ENCODE measurements at regions not wholly inside any gene's neighbourhood (a gene's known extent, or its start where the extent isn't known, plus 50 kb on each side); places are given as distances from the start of the nearest gene placed in this dataset.
"Not testable (repeated sequence)": the region's sequence is repeated elsewhere in the genome, so short reads cannot be mapped to it uniquely, and the experiment has no call there.

DNA sequence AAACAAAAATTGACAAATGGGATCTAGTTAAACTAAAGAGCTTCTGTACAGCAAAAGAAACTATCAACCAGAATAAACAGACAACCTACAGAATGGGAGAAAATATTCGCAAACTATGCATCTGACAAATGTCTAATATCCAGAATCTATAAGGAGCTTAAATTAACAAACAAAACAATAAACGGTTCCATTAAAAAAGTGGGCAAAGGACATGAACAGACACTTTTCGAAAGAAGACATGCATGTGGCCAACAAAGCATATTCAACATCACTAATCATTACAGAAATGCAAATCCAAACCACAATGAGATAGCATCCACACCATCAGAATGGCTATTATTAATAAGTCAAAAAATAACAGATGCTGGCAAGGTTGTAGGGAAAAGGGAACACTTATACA, 50.5 kb upstream of the MED13L start:
- DNase-seq (ENCODE audit: low read depth): not testable (repeated sequence)

DNA sequence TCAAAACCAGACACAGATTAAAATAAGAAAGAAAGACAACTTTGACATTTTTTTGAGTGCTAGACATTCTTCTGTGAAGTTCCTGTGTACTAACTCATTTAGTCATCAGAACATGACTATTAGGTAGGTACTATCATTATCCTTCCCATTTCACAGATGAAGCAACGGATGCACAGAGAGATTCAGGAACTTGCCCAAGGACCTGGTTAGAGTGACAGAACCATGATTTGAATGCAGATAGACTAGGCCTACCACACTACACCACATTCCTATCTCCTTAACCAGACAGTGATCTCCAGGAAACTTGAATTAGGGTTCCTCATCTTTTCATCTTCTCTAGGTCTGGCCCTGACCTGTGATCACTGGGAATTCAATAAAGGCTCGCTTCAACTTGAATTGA, 54.4 kb upstream of the MED13L start:
- peak; percentile 53 for DNase-seq (ENCODE audit: low read depth)

DNA sequence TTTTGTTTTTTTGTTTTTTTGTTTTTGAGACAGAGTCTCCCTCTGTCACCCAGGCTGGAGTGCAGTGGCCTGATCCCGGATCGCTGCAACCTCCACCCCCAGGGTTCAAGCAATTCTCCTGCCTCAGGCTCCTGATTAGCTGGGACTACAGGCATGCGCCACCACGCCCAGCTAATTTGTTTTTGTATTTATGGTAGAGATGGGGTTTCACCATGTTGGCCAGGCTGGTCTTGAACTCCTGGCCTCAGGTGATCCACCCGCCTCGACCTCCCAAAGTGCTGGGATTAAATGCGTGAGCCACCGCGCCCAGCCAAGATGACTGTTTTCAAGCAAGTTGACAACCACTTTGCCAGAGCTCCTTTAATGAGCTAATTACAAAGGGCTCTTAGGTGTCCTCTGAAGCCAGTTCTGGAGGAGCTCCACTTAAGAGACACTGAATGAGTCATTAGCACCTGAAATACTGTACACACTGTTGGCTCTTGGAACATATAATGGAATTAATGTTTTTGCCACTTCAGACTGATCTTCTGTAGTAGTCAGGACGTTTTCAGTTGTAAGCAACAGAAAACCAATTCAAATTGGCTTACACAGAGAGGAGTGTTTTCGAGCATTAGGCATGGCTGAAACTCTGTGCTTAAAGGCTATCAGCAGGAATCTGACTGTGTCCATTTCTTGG, 55.4 kb upstream of the MED13L start:
- DNase-seq (ENCODE audit: low read depth): no peak

DNA sequence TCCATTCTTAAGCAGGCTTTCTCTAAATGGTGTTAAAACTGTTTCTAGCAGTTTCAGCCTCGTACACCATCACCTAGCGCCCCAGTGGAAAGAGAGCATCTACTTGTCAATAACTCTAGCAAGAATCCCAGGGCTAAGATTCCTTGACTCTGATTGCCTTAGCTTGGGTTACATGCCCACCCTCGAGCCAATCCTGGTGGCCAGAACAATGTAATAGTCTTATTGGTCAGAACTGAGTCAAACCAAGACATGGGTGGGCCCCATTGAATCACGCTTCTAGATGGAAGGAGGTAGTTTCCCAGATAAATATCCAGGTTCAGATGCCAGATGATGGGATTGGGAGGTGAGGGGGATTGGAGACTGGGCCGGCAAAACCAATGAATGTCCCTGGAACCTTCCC, 55.9 kb upstream of the MED13L start:
- no peak for DNase-seq (ENCODE audit: low read depth)

DNA sequence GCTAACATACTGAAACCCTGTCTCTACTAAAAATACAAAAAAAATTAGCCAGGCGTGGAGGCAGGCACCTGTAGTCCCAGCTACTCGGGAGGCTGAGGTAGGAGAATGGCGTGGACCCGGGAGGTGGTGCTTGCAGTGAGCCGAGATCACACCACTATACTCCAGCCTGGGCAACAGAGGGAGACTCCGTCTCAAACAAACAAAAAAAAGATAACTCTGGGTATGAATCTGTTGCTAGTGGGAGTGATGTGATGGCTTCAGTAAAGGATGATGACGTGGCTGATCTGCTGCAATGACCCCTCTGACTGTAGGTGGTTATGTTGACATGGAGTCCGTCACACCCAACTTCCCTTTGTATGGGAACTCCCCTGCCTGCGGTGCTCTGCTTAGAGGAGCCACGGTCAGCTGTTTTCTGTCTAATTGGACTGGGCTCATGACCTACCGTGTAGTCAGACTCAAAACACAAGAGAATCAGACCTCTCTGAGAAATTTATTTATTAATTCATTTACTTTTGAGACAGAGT, 59.1 kb upstream of the MED13L start:
- no peak for DNase-seq (ENCODE audit: low read depth)

DNA sequence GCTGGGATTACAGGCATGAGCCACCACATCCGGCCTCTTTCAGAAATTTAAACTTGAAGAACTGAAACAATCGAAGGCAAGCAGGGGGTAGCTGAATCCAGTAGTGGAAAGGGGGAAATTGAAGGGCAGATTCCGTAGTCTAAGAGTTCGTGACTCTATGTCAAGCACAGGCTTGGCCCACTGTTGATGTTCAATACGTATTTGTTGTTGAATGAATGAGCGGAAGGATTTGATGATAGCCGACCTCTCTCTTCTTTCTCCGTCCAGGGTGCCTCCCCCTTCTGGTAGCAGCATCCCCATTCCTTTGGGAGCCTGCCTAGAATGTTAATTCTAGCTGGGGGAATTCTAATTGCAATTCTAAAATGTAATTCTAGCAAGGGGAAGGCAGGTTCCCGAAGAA, 59.8 kb upstream of the MED13L start:
- no peak for DNase-seq (ENCODE audit: low read depth)

DNA sequence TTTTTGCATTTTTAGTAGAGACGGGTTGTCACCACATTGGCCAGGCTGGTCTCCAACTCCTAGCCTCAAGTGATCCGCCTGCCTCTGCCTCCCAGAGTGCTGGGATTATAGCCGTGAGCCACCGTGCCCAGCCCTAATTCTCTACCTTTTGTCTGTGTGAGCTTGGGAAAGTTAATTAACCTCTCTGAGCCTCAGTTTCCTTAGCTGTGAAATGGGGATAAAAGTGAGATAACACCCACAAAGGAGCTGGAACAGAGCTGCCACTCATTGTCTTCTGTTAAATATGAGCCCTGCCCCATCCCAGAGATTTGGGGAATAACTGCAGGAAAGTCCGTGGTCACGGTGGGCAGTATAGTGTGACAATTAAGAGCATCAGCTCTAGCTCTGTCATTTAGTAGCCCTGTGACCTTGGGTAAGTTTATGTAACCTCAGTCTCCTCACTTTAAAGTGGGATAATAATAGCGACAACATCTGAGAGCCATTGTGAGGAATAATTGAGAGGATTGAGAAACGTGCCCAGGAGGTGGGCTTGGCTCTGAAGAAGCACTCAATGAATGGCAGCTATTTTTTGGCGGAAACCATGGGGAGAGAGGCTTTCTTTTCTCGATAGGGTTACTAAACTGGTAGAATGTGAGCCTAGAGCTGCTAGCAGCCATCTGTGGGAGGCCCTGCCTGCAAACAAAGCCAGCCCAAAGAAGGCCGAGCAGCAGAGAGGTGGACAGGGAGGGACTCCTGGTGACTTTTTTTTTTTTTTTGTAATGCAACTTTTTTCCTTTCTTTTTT, 60.8 kb upstream of the MED13L start:
- no peak for DNase-seq (ENCODE audit: low read depth)

DNA sequence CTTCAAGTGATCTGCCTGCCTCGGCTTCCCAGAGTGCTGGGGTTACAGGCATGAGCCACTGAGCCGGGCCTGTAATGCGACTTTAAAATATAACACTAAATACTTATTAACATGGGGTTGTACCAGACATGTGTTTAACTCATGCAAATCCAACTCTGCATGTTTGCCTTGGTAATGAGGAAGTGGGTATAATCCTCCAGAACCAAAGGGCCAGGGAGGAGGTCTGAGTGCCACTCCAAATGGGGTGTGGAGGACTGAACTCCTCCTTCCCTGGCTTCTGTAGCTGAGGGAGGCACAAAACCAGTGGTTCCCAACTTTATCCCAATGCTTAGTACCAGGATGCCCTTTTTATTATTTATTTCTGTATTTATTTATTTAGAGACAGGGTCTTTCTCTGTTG, 61.6 kb upstream of the MED13L start:
- DNase-seq (ENCODE audit: low read depth): no peak

DNA sequence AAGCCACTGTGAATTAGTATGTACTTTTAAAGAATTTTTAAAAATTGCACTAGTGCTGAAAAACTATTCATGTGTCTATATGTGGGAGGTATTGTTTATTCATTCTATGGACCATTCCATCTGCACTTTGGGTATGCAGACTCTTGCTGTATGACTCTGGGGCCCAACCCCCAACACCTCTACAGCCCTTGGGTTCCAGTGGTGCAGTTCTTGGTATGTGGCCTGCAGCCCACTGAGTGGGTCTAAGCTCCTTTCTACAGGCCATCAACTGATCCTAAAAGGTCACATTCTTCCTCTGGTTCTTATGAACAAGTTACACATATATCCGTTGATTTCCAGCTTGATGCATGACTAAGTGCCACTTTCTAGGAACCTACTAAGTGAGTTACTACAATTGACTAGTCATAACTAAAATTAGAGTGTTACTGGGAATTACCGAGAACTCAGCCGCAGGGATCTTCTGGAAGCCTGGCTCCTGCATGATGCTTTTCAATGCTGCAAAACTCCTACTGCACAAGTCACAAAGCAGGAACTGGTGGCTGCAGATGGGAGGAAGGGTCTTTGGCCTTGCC, 62.4 kb upstream of the MED13L start:
- DNase-seq (ENCODE audit: low read depth): peak; percentile 65

DNA sequence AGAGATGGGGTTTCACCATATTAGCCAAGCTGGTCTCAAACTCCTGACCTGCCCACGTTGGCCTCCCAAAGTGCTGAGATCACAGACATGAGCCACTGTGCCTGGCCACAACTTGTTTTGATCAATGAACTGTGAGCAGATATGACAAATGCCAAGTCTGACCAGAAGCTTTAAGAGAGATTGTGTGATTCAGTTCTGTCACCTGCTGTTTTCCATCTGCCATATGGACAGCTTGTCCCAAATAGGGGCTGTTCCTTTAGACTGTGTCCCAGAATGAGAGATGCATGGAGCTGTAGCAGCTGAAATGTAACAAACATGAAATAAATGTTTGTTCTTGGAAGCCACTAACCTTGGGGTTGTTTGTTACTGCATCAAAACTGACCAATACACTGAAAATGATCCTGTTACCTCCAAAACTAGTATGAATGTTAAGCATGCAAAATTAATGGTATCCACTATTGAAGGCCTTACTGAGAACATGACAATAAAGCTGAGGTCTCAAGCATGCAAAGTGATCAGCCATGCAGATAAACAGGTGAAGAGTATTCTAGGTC, 65.9 kb upstream of the MED13L start:
- DNase-seq (ENCODE audit: low read depth): no peak

DNA sequence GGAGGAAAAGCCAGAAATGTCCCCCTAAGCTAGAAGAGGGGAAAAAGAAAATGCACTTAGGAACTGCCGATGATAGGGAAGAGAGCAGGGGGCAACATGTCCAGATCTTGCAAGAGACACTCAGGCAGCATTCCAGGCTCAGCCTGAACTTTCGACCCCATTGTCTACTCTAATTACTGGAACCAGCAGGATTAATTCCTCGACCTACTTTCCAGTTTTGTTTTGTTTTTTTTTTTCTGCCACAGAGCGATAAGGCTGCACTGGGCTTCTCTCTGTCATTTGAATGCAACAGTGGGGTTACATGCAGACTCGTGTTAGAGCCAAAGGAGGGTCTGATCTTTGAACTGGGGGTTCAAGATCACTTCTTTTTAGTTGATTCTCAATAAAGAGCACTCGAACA, 68.7 kb upstream of the MED13L start:
- peak; percentile 54 for DNase-seq (ENCODE audit: low read depth)

DNA sequence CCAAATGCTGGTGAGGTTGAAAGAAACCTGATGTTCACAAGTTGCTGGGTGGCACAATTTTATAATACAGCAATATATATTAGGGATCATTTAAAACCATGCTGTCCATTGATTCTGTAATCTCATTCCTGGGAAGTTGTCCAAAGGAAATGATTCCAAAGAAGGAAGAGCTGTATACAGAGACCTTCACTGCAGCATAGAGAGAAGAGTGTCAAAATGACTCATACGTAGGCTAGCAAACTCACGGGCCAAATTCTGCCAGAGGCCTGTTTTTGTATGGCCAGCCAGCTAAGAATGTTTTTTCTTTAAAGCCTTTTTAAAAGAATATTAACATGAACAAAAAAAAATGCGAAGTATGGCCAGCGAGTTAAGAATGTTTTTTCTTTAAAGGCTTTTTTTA, 69.2 kb upstream of the MED13L start:
- DNase-seq (ENCODE audit: low read depth): peak; percentile 95

DNA sequence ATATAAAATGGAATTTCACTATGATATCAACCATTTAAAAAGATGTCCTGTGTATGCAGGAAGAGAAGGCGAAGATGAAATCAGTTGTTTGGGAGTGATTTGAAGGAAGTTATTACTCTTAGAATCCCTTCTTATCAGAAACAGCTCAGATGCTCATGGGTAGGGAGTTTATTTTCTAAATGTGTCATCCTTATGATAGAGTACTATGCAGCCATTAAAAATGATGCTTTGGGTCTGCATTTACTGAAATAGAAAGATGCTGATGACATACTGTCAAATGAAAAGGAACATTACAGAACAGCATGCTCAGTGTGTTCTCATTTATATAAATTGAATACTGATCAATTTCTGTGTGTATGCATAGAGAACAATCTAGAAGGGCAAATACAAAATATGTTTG, 69.8 kb upstream of the MED13L start:
- DNase-seq (ENCODE audit: low read depth): no peak

DNA sequence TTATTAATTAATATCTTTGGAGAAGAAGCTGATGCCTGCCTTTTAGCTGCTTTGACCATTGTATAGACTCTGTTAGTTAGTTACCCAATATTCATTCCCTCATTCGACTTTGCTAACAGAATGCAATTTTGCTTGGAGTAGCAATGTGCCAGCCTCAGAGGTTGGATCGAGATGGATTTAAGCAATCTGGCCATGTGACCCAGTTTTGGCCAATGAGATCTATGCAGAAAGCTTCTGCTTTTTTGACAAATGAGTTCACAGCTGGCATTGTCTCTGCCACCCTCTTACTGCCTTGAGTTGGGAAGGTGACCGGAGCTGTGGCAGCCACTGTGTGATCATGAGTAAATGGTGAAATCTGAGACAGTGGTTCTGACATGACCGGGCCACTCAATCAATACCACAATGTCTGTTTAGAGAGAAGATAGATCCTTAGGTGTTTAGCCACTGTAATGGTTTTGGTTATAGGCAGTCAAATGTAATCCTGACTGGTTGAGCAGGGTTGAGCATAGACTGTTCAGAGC, 74.9 kb upstream of the MED13L start:
- DNase-seq (ENCODE audit: low read depth): no peak

DNA sequence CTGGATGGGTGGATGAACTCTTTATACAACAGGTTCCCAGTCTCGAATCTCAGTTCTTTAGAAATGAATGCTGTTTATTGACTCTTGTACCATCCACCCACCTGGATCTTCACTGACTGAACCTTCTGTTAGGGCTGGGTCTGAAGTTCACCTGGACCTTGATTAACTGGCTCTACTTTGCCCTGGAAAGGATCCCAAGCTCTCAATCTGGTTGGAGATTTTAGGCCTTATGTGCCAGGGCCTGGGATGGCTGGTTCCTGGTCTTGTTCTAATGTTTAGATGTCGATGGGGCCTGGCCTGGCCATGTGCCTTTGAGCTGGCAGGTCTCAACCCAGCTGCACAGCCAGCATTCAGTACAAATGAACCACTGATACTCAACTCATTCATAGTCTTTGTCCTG, 76.5 kb upstream of the MED13L start:
- DNase-seq (ENCODE audit: low read depth): no peak

DNA sequence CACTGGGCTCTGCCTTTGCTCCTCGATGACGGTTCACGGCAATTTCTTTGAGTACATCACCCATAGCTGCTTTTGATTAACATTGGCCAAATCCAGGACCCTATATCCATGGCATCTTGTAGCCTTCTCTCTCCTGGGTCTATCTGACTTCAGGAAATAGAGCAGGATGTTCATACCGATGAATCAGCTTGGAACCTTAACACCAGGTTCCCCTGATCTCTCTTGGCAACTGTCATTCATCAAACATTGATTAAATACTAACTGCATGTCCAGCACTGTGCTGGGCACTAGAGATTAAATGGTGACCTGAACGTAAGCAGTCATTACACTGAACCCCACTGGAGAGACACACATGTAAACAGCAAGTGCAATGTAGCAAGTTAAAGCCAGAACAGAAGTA, 77.0 kb upstream of the MED13L start:
- no peak for DNase-seq (ENCODE audit: low read depth)

DNA sequence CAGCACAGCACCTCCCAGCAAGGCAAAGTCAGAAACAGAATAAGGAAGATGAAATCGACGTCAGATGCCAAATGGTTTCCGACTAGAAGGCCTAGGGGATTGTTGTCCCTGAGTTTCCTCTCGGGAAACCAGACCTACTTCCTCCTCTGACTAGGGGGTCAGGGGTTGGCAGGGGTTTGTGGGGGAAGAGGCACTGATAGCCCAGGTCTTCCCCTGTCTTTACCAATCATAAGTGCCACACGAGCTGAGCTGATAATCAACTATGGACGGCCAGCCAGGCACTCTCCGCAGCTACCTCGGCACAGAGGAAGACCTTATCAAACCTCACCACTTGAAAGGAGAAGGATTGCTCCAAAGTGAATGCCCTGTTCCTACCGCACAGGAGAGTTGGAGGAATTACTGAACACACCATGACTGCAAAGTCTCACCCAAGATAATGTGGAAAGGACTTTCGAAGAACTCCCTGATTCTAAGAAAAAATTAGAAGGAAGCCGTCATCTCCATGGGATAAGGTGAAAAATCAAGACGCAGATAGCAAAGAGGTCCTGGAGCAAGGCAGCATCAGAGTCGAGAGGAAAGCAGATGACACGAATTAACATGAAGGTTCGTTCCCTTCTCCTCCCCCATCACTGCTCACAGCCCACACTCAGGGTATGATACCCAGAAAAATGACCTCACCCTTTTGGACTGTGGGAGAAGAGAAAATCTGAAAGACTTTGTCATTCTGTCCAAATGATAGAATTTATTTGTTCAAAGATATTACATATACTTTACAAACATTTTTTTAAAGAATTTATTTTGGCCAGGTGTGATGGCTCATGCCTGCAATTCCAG, 77.7 kb upstream of the MED13L start:
- DNase-seq (ENCODE audit: low read depth): no peak

DNA sequence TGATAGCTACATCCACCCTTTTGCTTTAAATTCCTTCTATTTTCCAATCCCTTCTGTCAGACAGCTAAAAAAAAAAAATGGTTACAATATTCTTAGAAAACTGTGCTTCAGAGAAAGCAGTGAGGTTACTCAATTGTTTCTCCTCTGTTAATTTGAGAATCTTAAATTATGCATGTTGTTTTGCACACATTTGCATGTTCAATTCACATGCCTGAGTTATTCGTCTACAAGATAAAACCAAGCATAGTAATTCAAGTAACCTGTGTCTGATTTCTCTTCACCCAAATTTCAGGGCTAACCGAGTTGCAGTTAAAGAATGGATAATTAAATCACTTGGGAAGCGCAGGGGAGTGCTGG, 81.0 kb upstream of the MED13L start:
- no peak for DNase-seq (ENCODE audit: low read depth)

DNA sequence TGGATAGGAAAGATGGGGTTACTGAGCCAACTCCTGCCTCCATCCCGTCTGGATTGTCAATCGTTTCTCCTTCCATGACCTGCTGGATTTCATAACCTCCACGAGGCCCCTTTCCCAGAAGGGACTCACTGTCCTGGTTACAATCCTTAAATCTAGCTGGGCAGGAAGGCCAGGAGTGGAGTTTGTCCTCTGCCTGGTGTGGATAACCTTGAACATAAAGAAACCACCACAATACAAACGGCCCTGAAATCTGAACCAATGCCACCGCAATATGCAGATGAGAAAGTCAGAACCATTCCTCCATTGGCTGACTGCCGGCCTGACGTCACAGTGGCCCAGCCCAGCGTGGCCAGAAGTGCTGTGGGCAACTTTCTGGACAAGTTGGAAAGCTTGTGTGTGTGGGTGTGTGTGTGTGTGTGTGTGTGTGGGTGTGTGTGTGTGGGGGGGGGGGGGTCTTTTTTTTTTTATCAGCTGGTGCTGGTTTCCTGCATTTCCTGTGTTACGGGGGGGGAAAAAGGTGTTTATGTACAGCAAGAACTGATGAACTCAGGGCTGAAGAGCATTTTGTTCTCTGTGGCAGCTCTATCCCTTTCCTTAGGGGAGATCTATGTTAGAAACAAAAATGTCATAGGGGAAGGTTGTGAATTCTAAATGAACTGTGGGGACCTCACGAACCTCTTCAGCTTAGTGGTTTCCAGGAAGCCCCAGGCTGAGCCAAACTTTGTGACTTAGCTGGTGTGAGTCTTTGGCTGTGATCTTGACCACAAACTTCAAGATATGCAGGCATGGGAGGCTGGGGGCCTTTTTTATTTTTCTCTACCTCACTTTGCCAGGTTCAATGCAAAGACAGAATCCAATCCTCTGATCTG, 81.6 kb upstream of the MED13L start:
- DNase-seq (ENCODE audit: low read depth): peak; percentile 96

DNA sequence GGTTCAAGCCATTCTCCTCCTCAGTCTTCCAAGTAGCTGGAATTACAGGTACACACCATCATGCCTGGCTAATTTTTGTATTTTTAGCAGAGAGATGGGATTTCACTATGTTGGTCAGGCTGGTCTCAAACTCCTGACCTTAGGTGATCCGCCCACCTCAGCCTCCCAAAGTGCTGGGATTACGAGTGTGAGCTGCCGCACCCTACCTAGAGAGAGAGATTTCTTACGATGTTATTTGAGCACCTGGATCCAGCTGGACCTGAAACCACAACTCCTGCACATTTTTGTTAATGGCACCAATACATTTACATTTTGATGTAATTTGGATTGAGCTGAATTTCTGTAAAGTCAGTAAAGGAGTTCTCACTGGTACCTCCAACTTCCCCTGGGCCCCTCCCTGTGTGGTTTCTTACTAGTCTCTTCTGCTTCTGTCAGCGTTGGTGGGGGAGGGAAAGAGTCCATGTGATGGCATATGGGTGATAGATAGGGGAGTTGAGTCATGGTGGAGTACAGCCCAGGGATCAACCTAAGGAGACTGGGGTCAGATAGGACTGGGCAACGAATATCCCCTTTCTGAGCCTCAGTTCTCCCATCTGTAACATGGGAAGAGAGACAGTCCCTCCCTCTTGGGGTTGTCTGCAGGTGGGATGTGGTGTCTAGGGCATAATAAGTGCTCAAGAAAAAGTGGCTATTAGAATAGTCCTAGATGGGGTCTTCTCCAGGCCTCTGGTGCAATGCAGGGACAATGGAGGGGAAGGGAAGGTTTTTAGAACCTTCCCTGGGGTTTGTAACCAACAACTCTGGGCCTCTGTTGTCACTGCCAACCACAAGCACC, 83.3 kb upstream of the MED13L start:
- DNase-seq (ENCODE audit: low read depth): no peak

Data from EH (cell line).